ENCODE measurements at regions not wholly inside any gene's neighbourhood (a gene's known extent, or its start where the extent isn't known, plus 50 kb on each side); places are given as distances from the start of the nearest gene placed in this dataset.

DNA sequence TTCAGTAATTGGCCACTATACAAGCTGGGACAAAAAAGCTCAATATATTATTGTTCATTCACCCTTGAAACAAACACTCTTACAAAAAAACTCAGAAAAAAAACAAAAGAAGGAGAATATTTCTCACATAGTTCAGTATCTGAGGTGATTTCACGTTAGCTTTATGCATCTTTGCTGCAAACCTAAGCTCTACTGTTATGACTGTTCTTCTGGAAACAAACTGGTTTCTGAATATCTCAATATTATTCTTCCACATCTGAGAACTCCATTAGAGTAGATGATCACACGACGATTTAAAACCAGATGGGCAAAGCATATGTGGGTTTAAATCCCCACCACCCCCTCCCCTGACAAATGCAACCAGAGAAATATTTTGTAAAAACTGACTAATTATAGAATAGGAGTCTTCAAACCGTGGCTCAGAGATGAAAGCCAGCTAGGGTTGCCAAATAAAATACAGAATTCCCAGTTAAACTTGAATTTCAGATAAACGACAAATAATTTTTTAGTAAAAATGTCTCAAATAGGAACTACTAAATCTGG lies 182.0 kb upstream of the FAM241A start:
- no peak for ATAC-seq
- Histone ChIP-seq H3K36me3 (replicated peaks in 1 of 2; ENCODE audit: insufficient read depth in 1 of 2, low read depth in 2 of 2) (no peaks in the 10 kb centered on the region), H3K27me3 (no peaks in the 10 kb centered on the region), H3K4me1 (no peaks in the 10 kb centered on the region), H3K27ac (no peak overlapping the region), H3K4me3 (no peak overlapping the region), H3K9me3 (no peaks in the 10 kb centered on the region)
- 54 to 57% methylated on average over 5 of the region's 5 CpGs for WGBS, 2 donors
- no peak for TF ChIP-seq POLR2A (IDR thresholded peaks at IDR 0.05)
- TF ChIP-seq, protein P1, sequence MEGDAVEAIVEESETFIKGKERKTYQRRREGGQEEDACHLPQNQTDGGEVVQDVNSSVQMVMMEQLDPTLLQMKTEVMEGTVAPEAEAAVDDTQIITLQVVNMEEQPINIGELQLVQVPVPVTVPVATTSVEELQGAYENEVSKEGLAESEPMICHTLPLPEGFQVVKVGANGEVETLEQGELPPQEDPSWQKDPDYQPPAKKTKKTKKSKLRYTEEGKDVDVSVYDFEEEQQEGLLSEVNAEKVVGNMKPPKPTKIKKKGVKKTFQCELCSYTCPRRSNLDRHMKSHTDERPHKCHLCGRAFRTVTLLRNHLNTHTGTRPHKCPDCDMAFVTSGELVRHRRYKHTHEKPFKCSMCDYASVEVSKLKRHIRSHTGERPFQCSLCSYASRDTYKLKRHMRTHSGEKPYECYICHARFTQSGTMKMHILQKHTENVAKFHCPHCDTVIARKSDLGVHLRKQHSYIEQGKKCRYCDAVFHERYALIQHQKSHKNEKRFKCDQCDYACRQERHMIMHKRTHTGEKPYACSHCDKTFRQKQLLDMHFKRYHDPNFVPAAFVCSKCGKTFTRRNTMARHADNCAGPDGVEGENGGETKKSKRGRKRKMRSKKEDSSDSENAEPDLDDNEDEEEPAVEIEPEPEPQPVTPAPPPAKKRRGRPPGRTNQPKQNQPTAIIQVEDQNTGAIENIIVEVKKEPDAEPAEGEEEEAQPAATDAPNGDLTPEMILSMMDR (IDR thresholded peaks at IDR 0.05), result no peak
- intact Hi-C loops (cut with DNase I), result no loop called here
- no peak for DNase-seq

DNA sequence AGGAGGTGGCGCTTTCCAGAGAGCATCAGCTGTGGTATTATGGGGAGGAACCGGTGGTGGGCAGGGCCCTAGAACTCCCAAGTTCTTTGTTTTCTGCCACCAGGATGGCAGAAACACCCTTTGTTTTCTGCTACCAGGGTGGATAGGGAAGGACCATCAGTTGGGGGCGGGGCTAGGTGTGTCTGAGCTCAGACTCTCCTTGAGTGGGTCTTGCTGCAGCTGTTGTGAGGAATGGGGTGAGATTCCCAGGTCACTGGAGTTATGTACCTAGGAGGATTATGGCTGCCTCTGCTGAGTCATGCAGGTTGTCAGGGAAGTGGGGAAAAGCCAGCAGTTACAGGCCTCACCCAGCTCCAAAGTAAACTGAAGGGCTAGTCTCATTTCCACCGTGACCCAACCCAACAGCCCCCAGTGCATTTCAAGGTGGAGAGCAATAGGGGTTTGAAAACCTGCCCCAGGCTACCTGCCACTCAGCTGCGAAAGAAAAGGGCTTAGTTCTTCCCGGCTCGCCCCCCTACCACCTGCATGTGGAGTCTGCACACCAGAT lies 167.8 kb upstream of the FAM241A start:
- no peak for ATAC-seq

DNA sequence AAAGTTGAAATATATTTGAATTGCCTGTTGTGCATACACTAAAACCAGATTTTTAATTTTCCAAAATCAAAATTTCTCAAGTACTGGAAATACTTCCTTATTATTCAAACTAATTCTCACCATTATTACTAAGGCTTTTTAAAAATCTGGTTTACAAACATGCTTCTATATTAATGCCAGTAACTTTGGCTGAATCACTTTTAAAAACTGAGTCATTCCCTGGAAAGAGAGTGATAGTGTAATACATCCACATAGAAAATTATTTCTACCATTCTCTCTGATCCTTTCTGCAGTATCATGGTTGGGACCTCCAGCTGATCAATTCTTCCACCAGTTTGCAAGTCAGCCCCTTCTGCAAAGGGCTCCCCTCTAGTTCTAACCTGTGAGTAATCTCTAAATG lies 165.3 kb upstream of the FAM241A start:
- ATAC-seq, result no peak
- H3K9me3 ChIP-seq, result no peaks in the 10 kb centered on the region
- H3K36me3 ChIP-seq (replicated peaks in 1 of 2; ENCODE audit: insufficient read depth in 1 of 2, low read depth in 2 of 2), result no peaks in the 10 kb centered on the region
- H3K27me3 ChIP-seq, result no peaks in the 10 kb centered on the region
- H3K27ac ChIP-seq, result no peak overlapping the region
- intact Hi-C loops (cut with DNase I), result no loop called here
- H3K4me3 ChIP-seq, result no peak overlapping the region
- no peaks in the 10 kb centered on the region for H3K4me1 ChIP-seq
- DNase-seq, result no peak
- TF ChIP-seq POLR2A (IDR thresholded peaks at IDR 0.05), result no peak
- TF ChIP-seq, protein P1 (IDR thresholded peaks at IDR 0.05), result no peak

More for the DNA sequence above, 167.8 kb upstream of the FAM241A start:
- no peak for TF ChIP-seq POLR2A (IDR thresholded peaks at IDR 0.05)
- TF ChIP-seq, protein P1 (IDR thresholded peaks at IDR 0.05), result no peak
- intact Hi-C loops (cut with DNase I), result no loop called here
- no peak for DNase-seq
- no peaks in the 10 kb centered on the region for H3K9me3 ChIP-seq
- H3K27me3 ChIP-seq, result no peaks in the 10 kb centered on the region
- WGBS, 2 donors, result 63 to 78% methylated on average over 6 to 7 of the region's 7 CpGs
- no peaks in the 10 kb centered on the region for H3K36me3 ChIP-seq (replicated peaks in 1 of 2; ENCODE audit: insufficient read depth in 1 of 2, low read depth in 2 of 2)
- H3K27ac ChIP-seq, result no peak overlapping the region
- H3K4me3 ChIP-seq, result no peak overlapping the region
- H3K4me1 ChIP-seq, result no peaks in the 10 kb centered on the region

DNA sequence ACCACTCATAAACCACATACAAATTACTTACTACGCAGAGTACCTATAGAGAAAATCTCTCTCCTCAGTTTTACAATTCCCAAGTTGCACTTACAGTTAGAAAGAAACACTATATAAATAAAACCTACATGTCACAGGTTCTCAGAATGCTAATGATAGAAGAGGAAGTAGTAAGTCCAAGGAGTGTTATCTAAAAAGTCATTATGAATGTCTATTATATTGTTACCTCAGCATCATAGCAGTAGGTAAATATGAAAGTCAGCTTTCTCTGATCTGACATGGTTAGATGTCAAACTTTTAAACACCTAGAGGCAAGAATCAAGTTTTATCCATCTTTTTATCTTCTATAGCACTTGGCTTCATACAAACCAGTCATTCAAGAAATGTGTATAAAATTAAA lies 163.2 kb upstream of the FAM241A start:
- DNase-seq, result no peak
- TF ChIP-seq POLR2A (IDR thresholded peaks at IDR 0.05), result no peak
- TF ChIP-seq, protein P1 (IDR thresholded peaks at IDR 0.05), result no peak
- Histone ChIP-seq H3K36me3 (replicated peaks in 1 of 2; ENCODE audit: insufficient read depth in 1 of 2, low read depth in 2 of 2) (no peaks in the 10 kb centered on the region), H3K27ac (no peak overlapping the region), H3K4me3 (no peak overlapping the region), H3K9me3 (no peaks in the 10 kb centered on the region), H3K27me3 (no peaks in the 10 kb centered on the region), H3K4me1 (peaks cover 3% of the 10 kb centered on the region)
- ATAC-seq, result no peak
- intact Hi-C loops (cut with DNase I), result no loop called here
- 91 to 98% methylated on average over 1 of the region's 1 CpG for WGBS, 2 donors

DNA sequence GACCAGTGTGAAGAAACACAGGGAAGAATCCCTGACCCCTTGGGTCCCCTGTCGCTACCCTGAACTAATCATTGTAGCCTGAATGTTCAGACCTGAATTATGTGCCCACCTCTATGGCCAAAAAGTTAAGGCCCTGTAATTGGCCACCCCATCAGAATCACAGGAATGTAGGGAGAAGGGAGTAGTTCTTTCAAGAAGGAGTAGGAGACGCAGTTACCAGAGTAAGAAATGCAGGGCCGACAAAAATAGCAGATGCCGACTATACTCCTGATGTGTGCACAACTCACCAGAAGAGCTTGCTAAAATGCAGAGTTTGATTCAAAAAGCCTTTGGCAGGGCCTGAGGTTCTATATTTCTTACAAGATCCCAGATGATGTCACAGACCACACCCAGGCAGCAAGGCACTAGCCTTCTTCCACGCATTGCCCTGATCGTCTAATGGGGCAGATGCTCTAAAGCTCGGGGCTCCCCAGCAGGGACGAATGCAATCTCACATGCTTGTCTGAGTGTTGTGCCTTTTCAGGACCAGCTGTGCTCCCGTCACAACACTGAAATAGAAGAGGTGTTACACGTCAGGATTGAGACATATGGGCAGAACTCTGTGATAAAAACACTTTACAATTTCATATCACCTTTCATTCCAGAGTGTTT lies 161.0 kb upstream of the FAM241A start:
- WGBS, 2 donors, result 70 to 78% methylated on average over 10 of the region's 10 CpGs
- Histone ChIP-seq H3K9me3 (no peaks in the 10 kb centered on the region), H3K27me3 (no peaks in the 10 kb centered on the region), H3K27ac (no peak overlapping the region), H3K4me3 (no peak overlapping the region), H3K4me1 (peaks cover 3% of the 10 kb centered on the region), H3K36me3 (replicated peaks in 1 of 2; ENCODE audit: insufficient read depth in 1 of 2, low read depth in 2 of 2) (no peaks in the 10 kb centered on the region)
- DNase-seq (no peak), ATAC-seq (no peak)
- intact Hi-C loops (cut with DNase I), result no loop called here
- no peak for TF ChIP-seq POLR2A (IDR thresholded peaks at IDR 0.05)
